GM18507 (cell line): ENCODE measurements at regions not wholly inside any gene's neighbourhood (a gene's known extent, or its start where the extent isn't known, plus 50 kb on each side); places are given as distances from the start of the nearest gene placed in this dataset.

Source experiments
- DNase-seq: peaks from one replicate; pipeline ENCODE4 v3.0.0; 2011; ENCODE audit warnings: low read depth; ENCODE audit not compliant: insufficient read length; ENCODE audit errors: extremely low spot score
- FAIRE-seq: peaks from 2 replicates; lab custom pipeline; 2011; peaks lifted over from hg19 to GRCh38; lab: Jason Lieb, UNC

DNA sequence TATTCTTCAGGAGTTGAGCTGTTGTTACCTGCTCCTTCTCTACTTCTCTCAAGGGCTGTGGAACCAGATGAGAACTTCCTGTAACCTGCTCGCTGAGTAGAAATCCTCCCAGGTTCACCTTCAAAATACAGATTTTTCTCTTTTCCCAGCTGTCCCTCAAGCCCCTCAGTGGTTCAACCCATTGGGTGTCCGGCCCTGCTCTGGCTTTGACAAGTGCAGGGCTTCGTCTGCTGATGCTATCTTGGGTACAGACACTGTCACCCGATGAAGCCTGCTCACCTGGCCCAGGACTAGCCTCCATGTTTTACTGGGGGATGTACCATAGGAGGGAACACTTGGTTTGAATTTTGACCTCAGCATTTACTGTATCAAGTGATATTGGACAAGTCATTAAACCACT is 490.4 kb downstream of the IRX1 start:
- FAIRE-seq, result no peak
- DNase-seq, result no peak

DNA sequence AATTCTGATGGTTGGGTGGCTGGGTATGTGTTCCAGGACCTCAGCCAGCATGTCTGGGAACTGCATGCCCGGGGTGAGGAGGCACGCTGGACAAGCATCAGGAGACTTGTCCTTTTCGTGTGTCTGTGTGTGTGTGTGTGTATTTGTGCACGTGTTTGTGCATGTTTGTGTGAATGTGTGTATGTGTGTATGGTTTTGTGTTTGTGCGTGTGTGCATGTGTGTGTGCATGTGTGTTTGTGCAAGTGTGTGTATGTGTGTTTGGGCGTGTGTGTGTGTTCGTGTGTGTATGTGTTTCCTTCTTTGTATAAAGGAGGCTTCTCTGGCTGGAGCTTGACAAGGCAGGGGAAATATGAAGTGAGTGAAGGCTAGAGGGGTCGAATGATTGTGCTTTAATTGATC is 491.5 kb downstream of the IRX1 start:
- no peak for FAIRE-seq
- no peak for DNase-seq

DNA sequence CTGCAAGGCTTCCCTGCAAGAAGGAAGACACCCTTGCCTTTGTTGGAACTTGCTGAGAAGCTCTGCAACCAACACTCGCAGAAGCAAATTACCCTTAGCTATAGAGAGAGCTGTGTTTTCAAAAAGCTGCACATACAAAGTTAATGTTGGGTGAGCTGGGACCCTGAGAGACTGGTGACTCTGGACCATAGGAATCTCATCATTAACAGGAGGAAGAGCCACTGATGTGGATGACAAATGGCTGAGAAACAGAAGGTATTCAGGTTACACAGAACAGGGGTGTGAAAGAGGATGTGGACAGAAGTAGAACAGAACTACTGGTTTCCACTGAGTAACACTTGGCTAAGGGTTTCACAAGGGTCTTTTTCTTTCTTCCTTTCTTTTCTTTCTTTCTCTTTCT is 493.5 kb downstream of the IRX1 start:
- DNase-seq (no peak), FAIRE-seq (no peak)

DNA sequence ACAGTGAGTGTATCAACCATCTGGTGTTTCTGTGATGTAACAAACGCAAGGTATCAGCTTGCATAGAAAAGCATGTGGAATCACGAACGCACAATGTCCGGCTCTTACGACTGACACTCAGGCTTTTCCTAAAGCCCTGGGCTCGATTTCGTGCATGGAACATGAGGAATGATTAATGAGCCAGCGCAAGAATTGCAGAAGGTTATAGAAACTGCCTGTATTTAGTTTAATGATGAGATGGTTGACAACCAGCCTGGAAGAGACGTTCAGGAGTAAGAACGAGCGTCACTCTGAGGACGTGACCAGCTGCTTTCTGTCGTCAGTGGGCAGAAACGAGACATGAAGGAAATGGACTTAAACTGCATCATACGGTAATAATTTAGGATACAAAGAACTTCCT is 497.6 kb downstream of the IRX1 start:
- no peak for DNase-seq
- no peak for FAIRE-seq

DNA sequence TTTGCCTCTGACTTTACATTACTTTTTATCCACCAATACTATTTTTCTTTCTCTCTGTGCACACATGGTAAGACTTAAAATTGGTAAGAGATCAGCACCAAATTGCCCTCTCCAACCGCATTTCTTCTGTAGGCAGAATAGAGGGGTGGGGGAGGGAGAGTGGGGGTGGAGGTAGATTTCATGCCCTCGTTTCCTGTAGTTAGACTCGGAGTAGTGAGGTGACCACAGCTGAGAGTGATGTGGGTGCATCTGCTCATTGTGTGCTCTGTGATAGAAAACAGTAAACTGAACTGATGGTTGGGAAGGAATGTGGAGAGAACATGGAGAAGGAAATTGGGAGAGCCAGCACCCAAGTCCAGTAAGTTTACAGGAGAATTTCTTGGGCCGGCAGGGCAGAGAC is 498.3 kb downstream of the IRX1 start:
- DNase-seq (no peak), FAIRE-seq (no peak)

DNA sequence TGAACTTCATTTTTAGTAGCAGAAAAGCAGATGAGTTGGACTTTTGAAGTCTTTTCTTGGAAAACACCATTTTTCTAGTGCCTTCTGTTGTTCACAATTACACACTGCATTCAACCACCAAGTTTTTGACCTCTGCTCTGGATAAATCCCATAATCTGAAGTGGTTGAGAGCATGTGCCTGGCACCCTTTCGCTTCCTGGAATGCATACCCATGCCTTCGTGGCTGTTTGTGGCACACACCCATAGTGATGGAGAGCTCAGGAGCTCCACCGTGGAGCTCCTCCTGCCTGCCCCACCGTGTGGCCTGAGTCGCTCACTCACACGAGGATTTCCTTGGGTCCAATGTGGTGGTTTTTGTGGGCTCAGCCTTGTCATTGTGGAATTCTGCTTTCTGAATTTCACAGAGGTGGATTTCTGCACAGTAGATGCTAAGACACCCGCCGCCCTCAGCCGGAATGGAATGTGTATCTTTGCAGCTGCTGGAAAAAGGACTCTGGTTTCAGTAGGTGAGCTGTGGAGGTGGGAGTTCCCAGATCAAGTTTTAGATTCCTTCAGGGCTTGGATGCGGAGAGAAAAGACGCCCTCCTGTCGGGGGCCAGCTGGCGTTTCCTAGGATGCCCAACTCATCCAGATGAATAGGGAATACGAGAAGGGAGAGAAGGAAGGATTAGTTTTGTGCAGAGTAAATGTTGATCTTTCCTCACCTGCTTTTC is 500.4 kb downstream of the IRX1 start:
- FAIRE-seq, result no peak
- DNase-seq, result no peak

DNA sequence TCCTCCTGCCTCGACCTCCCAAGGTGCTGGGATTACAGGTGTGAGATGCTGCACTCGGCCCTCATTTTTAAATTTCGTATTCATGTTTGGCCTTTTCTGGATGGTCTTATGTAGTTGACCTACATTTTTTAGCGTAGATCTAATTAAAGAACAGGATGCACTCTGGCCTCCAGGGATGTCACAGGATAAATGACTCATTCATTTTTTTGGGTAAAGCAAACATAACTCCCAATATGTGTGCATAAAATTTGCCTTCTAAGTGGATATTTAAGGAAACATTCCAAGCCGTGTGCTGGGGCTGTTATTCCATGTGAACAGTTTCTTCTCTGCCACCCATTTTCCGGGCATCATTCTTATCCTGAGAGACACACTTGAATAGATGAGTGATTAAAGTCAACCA is 501.6 kb downstream of the IRX1 start:
- no peak for FAIRE-seq
- DNase-seq, result no peak

DNA sequence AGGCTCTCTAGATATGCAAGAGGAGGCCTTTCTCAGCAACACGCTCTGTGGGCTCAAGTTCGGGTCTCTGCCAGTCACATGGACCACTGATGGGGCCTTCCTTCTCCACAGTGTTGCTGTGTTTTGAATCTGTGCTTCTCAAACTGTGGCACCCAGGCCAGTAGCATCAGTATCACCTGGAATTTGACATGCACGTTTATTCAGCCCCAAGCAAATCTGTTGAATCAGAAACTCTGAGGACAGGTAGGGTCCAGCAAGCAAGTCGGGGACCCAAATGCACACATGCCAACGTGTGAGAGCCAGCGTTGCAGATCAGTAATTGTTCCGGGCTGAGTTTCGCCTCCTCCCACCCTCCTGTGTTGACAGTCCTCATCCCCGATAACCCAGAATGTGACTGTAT is 502.6 kb downstream of the IRX1 start:
- DNase-seq, result no peak
- no peak for FAIRE-seq

DNA sequence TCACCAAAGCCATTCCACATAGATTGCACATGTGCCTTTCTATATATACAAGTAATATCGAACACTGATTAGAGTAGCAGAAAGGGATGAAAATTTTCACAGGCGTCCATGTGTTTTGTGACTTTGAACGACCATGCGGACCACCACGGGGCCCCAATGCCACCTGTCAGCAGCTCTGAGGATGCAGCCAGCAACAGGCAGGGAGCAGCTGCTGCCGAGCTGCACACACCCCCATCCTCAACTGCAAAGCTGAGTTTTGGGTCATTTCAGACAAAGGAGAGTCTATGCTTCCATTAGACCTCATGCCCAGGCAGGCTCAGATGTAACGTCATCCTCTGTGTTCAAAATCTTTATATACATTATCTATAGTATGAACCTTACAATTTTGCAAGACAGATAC is 503.8 kb downstream of the IRX1 start:
- FAIRE-seq, result no peak
- DNase-seq, result no peak

DNA sequence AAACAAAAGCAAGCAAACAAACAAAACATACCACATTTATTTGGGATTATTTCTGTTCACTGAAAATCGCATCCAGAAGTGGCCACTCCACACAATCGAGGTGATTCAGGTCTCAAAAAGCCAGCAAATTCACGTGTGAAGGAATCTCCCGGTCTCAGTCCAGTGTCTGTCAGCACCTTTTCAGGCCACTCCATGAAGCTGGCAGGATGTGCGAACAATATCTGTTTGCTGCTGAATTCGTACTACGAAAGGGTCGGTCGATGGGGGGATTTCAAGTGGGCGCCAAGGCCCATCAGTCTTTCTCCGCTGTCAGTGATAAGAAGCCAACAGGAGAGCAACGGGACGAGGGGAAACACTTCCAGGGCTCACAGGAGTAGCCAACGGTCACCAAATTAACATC is 505.1 kb downstream of the IRX1 start:
- DNase-seq, result no peak
- no peak for FAIRE-seq

DNA sequence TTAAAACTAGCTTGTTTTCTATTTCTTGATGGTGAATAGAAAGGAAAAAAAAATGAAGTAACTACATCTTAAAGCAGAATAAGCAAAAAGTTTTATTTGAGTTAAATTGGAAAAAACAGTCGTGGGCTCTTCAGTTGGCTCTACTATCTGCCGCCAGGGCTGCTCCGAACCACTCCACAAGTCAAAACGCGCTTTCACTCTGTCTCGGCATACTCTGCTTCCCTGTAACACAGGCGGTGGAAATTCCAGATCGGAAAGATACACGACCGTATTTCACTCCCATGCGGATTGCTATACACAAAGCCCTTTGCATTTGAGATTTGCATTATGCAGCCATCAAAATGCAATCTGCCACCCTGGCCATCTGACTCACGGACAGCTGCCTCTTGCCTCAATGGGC is 505.6 kb downstream of the IRX1 start:
- FAIRE-seq (no peak), DNase-seq (no peak)

DNA sequence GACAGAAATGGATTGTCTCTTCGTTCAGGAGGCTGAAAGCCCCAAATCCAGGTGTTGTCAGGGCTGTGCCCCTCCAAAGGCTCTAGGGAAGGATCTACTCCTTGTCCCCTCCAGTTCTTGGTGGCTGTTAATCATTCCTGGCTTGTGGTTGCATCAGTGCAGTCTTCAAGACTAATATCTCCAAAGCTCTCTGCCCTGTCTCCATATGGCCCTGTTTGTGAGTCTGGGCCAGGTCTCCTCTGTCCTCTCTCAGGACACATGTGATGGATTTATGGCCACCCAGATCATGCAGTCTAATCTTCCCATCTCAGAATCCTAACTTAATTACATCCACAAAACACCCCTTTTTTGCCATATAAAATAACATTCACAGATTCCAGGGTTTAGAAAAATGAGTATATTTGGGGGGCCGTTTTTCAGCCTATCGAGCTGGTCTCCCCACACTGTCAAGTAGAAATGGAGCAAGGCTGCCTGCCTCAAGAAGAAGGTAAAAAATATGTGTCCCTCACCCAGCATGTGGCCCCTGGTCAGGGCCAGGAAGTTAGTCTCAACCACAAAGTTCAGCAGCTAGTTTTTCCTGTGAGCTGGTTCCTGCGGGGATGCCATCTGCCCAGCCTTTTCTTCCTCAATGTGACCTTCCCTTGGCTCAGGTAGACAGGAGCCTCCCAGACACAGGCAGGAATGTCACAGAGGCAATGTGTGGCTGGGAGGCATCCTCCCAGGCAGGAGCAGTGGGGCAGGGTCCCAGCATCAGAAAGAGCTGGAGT is 509.4 kb downstream of the IRX1 start:
- DNase-seq, result no peak
- FAIRE-seq, result no peak

DNA sequence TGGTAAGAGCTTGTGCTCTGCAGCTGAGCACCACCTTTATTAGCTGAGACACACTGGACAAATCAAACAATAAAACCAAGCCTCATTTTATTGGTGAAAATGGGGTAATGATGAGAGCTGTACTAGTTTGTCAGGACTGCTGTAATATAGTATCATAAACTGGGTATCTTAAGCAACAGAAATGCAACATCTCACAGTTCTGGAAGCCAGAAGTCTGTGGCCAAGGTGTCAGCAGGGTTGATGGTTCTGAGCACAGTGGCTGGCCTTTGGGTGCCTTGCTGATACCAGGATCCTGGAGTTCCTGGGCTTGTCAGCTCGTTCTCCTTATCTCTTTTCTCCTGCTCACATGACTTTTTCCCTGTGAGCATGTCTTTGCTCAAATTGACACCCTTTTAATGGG is 513.1 kb downstream of the IRX1 start:
- FAIRE-seq, result no peak
- no peak for DNase-seq

DNA sequence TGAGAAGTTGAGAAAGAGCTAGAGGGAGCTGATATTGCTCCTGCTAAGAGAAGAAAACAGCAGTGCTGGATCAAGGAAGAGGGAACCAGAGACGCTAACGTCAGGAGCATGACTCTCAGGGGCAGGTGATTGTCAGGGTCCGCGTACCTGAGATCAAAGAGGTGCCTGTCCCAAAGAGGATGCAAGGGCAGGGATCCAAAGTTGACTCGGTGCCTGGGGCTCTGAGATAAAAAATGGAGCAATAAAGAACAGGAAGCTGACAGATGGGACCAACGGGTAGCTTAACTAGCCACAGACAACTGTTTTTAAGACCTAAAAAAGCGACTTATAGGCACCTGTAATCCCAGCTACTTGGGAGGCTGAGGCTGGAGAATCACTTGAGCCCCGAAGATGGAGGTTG is 517.8 kb downstream of the IRX1 start:
- no peak for FAIRE-seq
- DNase-seq, result no peak

DNA sequence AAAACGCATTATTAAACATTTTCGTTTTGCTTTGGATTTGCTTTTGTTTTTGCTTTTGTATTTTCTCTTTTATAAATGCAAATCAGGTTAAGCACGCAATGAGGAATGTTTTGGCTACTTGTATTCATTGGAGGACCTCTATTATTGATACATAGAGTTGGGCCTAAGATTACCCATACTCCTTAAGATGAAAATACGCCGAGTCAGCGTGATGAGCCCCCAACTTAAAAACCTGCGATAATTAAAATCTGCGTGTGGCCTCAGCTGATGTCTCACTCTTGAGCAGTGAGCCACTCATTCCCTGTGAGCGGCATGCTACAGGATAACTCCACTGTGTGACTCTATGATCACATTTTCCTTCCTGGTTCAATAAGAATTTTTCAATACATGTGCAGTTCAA is 518.3 kb downstream of the IRX1 start:
- FAIRE-seq (no peak), DNase-seq (no peak)

DNA sequence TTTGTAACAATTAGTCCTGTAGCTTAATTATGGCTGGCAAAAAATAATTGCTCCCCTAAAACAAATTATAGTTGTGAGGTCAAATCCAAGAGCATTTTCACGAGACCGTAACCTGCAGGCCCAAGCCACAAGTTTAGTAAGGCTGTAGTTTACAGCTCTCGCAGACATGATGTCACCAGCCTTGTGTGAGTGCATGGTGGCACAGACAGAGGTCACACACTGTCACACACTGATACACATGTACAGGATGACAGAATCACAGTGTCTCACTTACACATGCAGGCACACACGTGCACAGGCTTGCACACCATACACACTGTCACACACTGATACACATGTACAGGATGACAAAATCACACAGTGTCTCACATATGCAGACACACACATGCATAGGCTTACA is 518.8 kb downstream of the IRX1 start:
- FAIRE-seq (no peak), DNase-seq (no peak)

DNA sequence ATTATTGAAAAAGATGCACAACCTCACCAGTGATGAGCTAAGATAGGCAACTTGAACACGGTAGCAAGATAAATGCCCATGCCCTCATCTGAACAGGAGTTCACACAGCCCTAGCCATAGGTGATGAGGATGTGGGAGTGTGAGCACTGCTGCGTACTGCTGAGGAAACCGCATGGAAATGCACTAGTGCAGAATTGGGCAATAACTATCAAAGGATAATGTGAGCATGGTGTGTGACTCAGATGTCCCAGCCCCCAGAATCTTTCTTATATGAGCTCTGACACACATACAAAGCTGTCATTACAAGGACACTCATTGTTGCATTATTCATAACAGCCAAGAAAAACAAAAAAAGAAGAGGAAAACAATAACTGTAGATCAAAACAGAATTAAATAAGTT is 521.2 kb downstream of the IRX1 start:
- no peak for FAIRE-seq

DNA sequence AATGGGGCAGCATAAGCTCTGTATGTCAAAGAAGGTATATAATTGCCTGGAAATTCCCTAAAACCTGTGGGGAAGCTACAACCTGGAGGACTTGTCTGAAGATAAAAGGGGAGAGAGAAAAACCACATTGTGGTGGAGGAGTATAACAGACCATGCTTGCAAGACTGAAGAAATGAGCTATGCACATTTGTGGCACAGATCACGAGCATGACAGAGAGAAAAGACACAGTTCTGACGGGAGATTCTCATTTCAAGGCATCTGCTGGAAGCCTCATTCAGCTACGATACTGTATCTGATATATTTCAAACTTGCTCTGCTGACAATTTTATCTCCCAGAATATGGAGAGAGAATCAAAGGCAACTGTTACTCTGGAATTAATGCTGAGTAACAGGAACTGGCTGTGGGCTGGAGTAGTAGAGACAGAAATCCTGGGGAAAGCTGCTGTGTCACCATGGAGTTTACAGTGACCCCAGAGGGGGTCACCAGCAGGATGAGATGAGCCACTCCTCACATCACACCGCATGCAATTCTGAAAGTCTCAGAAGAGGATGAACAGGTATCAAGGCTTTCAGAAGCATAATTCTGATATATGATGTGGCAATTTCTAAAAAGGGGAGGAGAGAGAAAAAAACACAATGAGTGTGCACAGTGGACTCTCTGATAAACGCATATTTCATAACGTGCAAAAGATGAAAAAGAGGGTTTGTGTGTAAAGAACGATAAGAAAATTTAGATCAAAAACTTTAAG is 528.8 kb downstream of the IRX1 start:
- DNase-seq (no peak), FAIRE-seq (no peak)

More for the DNA sequence above, 521.2 kb downstream of the IRX1 start:
- DNase-seq, result no peak

DNA sequence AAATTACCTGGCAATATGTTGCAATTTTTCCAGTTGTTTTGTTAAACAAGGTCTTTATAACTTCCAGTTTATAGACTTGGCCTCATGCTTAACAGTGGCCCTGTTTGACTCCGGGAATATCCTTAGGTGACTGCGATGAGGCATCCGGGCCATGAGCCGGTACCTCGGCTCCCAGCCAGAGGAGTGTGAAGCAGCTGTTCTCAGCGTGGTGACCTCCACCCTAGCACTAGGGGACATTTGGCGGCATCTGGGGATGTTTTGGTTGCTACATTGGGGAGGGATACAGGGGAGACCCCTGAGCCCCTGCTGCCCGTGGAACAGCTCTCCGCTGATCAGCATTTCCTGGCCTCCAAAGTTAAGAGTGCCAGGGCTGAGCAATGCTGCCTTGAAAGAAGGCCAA is 533.4 kb downstream of the IRX1 start:
- FAIRE-seq, result no peak
- no peak for DNase-seq

DNA sequence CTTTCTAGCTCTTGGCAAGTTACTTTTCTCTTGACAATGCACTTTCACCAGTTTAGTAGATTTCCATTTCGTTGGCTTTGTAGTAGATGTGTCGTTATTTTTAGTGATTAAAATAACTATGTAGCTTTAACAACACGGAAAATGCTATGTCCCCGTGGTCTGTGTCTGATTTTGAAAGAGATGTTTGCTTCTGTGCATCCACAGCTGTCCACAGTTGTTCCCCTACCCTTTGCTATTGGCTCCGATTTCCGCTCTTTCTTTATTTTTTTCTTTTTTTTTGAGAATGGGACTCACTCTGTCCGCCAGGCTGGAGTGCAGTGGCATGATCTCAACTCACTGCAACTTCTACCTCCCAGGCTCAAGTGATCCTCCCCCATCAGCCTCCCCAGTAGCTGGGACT is 533.9 kb downstream of the IRX1 start:
- FAIRE-seq (no peak), DNase-seq (no peak)

DNA sequence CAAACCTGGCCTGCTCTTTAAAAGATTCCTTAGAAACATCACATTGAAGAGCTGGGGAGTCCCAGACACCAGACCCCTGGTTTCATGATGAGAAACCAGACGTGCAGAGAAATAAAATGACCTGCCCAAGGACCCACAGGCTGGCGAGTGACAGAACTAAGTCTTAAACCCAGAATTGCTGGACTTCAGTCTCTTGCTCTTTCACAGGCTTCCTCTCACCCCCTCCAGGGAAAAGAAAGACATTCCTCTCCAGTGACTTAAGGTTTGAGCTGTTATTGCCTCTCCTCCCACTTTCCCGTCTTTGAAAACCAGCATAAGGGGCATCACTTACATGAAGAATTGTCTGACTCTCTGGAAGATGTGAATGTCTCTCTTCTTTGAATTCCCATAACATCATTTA is 535.2 kb downstream of the IRX1 start:
- DNase-seq (no peak), FAIRE-seq (no peak)
